Osteoblast (primary cell): ENCODE measurements at regions not wholly inside any gene's neighbourhood (a gene's known extent, or its start where the extent isn't known, plus 50 kb on each side); places are given as distances from the start of the nearest gene placed in this dataset.

Experiments
- DNase-seq: peaks from one replicate; pipeline ENCODE4 v3.0.0; 2011; ENCODE audit warnings: low spot score, mixed read lengths; ENCODE audit not compliant: insufficient read length; ENCODE audit errors: missing footprints
- H2AFZ ChIP-seq: 2 replicates; pipeline ENCODE4 v1.6.0; 2011; ENCODE audit warnings: mild to moderate bottlenecking, low read length
- H3K27ac ChIP-seq: 2 replicates; pipeline ENCODE4 v1.5.1; 2011; ENCODE audit warnings: mild to moderate bottlenecking, low read depth, low read length, moderate library complexity
- H3K27me3 ChIP-seq: 2 replicates; pipeline ENCODE4 v1.6.0; 2012; ENCODE audit warnings: mild to moderate bottlenecking, control low read depth, inconsistent platforms, low read length, moderate library complexity; ENCODE audit not compliant: insufficient read depth
- H3K36me3 ChIP-seq: 2 replicates; pipeline ENCODE4 v1.5.1; 2011; ENCODE audit warnings: mild to moderate bottlenecking, low read length, control low read depth, moderate library complexity; ENCODE audit not compliant: insufficient read depth
- H3K4me1 ChIP-seq: 2 replicates; pipeline ENCODE4 v1.5.1; 2011; ENCODE audit warnings: mild to moderate bottlenecking, low read length, control low read depth, moderate library complexity; ENCODE audit not compliant: insufficient read depth
- H3K4me2 ChIP-seq: 2 replicates; pipeline ENCODE4 v1.6.0; 2011; ENCODE audit warnings: mild to moderate bottlenecking, low read length; ENCODE audit not compliant: insufficient read depth
- H3K4me3 ChIP-seq: fragments of 200-600 bp; sonication (generic); 3 replicates; pipeline ENCODE4 v1.5.1; 2012; ENCODE audit warnings: mild to moderate bottlenecking, low read length, inconsistent platforms; ENCODE audit not compliant: insufficient read depth
- H3K79me2 ChIP-seq: 2 replicates; pipeline ENCODE4 v1.6.0; 2012; ENCODE audit warnings: mild to moderate bottlenecking, low read length, control low read depth, inconsistent platforms; ENCODE audit not compliant: insufficient read depth
- H3K9me3 ChIP-seq: 2 replicates; pipeline ENCODE4 v1.5.1; 2011; ENCODE audit warnings: low read depth, low read length, control low read depth
- H4K20me1 ChIP-seq: 2 replicates; pipeline ENCODE4 v1.6.0; 2012; ENCODE audit warnings: mild to moderate bottlenecking, low read length, control low read depth; ENCODE audit not compliant: insufficient read depth
- TF ChIP-seq, protein P1 (sequence below): IDR thresholded peaks from 2 replicates; pipeline ENCODE4 v1.5.1; 2011; ENCODE audit warnings: mild to moderate bottlenecking, low read depth, low read length, moderate library complexity; ENCODE audit errors: extremely low read depth

GRCh38 chr17:52938623-52939230 is 780.2 kb upstream of the CA10 start:
- no peaks in the 10 kb centered on the region for H3K36me3 ChIP-seq
- no peaks in the 10 kb centered on the region for H3K79me2 ChIP-seq
- H3K4me3 ChIP-seq = no peak overlapping the region
- no peak overlapping the region for H3K4me2 ChIP-seq
- no peaks in the 10 kb centered on the region for H3K4me1 ChIP-seq
- no peak overlapping the region for H3K27ac ChIP-seq
- TF ChIP-seq, protein P1, sequence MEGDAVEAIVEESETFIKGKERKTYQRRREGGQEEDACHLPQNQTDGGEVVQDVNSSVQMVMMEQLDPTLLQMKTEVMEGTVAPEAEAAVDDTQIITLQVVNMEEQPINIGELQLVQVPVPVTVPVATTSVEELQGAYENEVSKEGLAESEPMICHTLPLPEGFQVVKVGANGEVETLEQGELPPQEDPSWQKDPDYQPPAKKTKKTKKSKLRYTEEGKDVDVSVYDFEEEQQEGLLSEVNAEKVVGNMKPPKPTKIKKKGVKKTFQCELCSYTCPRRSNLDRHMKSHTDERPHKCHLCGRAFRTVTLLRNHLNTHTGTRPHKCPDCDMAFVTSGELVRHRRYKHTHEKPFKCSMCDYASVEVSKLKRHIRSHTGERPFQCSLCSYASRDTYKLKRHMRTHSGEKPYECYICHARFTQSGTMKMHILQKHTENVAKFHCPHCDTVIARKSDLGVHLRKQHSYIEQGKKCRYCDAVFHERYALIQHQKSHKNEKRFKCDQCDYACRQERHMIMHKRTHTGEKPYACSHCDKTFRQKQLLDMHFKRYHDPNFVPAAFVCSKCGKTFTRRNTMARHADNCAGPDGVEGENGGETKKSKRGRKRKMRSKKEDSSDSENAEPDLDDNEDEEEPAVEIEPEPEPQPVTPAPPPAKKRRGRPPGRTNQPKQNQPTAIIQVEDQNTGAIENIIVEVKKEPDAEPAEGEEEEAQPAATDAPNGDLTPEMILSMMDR = no peak
- H4K20me1 ChIP-seq = no peaks in the 10 kb centered on the region
- H2AFZ ChIP-seq = no peak overlapping the region
- H3K27me3 ChIP-seq = no peaks in the 10 kb centered on the region
- no peaks in the 10 kb centered on the region for H3K9me3 ChIP-seq
- DNase-seq = no peak

- no peak overlapping the region for H3K4me2 ChIP-seq
- TF ChIP-seq, protein P1 = no peak
- no peak overlapping the region for H2AFZ ChIP-seq
- H3K9me3 ChIP-seq = peaks cover 2% of the 10 kb centered on the region
- H3K27ac ChIP-seq = no peak overlapping the region
- H3K27me3 ChIP-seq = no peaks in the 10 kb centered on the region
- no peak for DNase-seq
- no peaks in the 10 kb centered on the region for H3K4me1 ChIP-seq
- H3K36me3 ChIP-seq = no peaks in the 10 kb centered on the region
- H3K79me2 ChIP-seq = no peaks in the 10 kb centered on the region
- H3K4me3 ChIP-seq = no peak overlapping the region
- no peaks in the 10 kb centered on the region for H4K20me1 ChIP-seq
Observed at GRCh38 chr17:52930581-52930980, 772.1 kb upstream of the CA10 start.

DNA sequence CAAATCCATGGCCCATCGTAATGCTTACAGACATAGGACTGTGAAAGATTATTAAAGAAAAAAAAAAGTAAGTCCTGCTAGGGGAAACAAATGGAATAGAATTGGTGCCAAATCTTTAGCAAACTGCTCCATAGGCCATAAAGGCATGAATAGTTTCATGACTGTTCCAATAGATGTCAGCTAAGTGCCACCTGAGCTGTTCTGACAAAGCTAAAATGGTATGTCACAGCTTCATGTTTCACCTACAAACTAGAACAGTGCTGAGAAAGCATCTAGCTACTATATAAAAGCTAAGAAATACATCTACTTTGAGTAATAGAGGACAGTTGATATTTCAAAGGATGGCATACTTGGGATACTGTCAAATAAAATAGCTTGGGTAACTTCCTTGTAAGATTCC is 771.6 kb upstream of the CA10 start:
- Histone ChIP-seq H3K4me1 (no peaks in the 10 kb centered on the region), H3K27me3 (no peaks in the 10 kb centered on the region), H4K20me1 (no peaks in the 10 kb centered on the region), H3K4me2 (no peak overlapping the region), H3K79me2 (no peaks in the 10 kb centered on the region), H2AFZ (no peak overlapping the region), H3K4me3 (no peak overlapping the region), H3K27ac (no peak overlapping the region), H3K9me3 (peaks cover 2% of the 10 kb centered on the region), H3K36me3 (no peaks in the 10 kb centered on the region)
- TF ChIP-seq, protein P1 = no peak
- no peak for DNase-seq

GRCh38 chr17:52923658-52924057 is 765.1 kb upstream of the CA10 start:
- Histone ChIP-seq H3K36me3 (no peaks in the 10 kb centered on the region), H3K4me1 (no peaks in the 10 kb centered on the region), H3K4me2 (no peak overlapping the region), H3K27ac (no peak overlapping the region), H3K9me3 (peaks cover 2% of the 10 kb centered on the region), H3K79me2 (no peaks in the 10 kb centered on the region), H3K27me3 (no peaks in the 10 kb centered on the region), H2AFZ (no peak overlapping the region), H3K4me3 (no peak overlapping the region), H4K20me1 (no peaks in the 10 kb centered on the region)
- no peak for DNase-seq
- TF ChIP-seq, protein P1 = no peak
